ENCODE measurements at regions not wholly inside any gene's neighbourhood (a gene's known extent, or its start where the extent isn't known, plus 50 kb on each side); places are given as distances from the start of the nearest gene placed in this dataset.

DNA sequence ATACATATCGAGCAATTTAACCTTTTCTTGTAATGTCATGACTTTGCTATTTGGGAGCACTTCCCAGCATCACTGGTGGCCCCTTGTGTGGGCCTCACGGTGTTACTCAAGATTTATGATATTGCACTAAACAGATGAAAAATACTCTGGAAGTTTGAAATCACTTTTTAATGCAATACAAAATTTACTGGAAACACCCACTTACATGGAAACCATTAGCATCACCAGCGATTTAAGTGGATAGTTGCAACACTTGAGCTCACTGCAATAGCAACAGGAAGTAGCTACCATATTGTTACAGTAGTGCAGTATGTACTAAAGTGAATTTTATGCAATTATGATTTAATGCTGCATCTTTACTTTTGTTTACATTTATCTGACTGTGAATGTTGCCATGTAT is 184.4 kb downstream of the MDFIC start (continued):
- TF ChIP-seq, protein P1, sequence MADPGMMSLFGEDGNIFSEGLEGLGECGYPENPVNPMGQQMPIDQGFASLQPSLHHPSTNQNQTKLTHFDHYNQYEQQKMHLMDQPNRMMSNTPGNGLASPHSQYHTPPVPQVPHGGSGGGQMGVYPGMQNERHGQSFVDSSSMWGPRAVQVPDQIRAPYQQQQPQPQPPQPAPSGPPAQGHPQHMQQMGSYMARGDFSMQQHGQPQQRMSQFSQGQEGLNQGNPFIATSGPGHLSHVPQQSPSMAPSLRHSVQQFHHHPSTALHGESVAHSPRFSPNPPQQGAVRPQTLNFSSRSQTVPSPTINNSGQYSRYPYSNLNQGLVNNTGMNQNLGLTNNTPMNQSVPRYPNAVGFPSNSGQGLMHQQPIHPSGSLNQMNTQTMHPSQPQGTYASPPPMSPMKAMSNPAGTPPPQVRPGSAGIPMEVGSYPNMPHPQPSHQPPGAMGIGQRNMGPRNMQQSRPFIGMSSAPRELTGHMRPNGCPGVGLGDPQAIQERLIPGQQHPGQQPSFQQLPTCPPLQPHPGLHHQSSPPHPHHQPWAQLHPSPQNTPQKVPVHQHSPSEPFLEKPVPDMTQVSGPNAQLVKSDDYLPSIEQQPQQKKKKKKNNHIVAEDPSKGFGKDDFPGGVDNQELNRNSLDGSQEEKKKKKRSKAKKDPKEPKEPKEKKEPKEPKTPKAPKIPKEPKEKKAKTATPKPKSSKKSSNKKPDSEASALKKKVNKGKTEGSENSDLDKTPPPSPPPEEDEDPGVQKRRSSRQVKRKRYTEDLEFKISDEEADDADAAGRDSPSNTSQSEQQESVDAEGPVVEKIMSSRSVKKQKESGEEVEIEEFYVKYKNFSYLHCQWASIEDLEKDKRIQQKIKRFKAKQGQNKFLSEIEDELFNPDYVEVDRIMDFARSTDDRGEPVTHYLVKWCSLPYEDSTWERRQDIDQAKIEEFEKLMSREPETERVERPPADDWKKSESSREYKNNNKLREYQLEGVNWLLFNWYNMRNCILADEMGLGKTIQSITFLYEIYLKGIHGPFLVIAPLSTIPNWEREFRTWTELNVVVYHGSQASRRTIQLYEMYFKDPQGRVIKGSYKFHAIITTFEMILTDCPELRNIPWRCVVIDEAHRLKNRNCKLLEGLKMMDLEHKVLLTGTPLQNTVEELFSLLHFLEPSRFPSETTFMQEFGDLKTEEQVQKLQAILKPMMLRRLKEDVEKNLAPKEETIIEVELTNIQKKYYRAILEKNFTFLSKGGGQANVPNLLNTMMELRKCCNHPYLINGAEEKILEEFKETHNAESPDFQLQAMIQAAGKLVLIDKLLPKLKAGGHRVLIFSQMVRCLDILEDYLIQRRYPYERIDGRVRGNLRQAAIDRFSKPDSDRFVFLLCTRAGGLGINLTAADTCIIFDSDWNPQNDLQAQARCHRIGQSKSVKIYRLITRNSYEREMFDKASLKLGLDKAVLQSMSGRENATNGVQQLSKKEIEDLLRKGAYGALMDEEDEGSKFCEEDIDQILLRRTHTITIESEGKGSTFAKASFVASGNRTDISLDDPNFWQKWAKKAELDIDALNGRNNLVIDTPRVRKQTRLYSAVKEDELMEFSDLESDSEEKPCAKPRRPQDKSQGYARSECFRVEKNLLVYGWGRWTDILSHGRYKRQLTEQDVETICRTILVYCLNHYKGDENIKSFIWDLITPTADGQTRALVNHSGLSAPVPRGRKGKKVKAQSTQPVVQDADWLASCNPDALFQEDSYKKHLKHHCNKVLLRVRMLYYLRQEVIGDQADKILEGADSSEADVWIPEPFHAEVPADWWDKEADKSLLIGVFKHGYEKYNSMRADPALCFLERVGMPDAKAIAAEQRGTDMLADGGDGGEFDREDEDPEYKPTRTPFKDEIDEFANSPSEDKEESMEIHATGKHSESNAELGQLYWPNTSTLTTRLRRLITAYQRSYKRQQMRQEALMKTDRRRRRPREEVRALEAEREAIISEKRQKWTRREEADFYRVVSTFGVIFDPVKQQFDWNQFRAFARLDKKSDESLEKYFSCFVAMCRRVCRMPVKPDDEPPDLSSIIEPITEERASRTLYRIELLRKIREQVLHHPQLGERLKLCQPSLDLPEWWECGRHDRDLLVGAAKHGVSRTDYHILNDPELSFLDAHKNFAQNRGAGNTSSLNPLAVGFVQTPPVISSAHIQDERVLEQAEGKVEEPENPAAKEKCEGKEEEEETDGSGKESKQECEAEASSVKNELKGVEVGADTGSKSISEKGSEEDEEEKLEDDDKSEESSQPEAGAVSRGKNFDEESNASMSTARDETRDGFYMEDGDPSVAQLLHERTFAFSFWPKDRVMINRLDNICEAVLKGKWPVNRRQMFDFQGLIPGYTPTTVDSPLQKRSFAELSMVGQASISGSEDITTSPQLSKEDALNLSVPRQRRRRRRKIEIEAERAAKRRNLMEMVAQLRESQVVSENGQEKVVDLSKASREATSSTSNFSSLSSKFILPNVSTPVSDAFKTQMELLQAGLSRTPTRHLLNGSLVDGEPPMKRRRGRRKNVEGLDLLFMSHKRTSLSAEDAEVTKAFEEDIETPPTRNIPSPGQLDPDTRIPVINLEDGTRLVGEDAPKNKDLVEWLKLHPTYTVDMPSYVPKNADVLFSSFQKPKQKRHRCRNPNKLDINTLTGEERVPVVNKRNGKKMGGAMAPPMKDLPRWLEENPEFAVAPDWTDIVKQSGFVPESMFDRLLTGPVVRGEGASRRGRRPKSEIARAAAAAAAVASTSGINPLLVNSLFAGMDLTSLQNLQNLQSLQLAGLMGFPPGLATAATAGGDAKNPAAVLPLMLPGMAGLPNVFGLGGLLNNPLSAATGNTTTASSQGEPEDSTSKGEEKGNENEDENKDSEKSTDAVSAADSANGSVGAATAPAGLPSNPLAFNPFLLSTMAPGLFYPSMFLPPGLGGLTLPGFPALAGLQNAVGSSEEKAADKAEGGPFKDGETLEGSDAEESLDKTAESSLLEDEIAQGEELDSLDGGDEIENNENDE (IDR thresholded peaks at IDR 0.05; ENCODE audit: insufficient replicate concordance, low read length) = no peak
- no peak for TF ChIP-seq SP4 (IDR thresholded peaks at IDR 0.05; ENCODE audit: low read length)
- no peak for TF ChIP-seq TCF12 (IDR thresholded peaks at IDR 0.05; ENCODE audit: low read depth, low read length)
- no peak for TF ChIP-seq ASH2L (IDR thresholded peaks at IDR 0.05; ENCODE audit: low read length)
- TF ChIP-seq NRF1 (IDR thresholded peaks at IDR 0.05; ENCODE audit: low read depth, low read length) = no peak
- no peak for TF ChIP-seq PHF8 (conservative IDR thresholded peaks at IDR 0.05; ENCODE audit: low read depth, low read length)
- TF ChIP-seq EZH2 (IDR thresholded peaks at IDR 0.05; ENCODE audit: low read depth, low read length, severe bottlenecking) = no peak
- TF ChIP-seq SRF (IDR thresholded peaks at IDR 0.05; ENCODE audit: low read depth, low read length) = no peak
- TF ChIP-seq, protein P2, sequence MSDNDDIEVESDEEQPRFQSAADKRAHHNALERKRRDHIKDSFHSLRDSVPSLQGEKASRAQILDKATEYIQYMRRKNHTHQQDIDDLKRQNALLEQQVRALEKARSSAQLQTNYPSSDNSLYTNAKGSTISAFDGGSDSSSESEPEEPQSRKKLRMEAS (IDR thresholded peaks at IDR 0.05) = no peak
- no peak for TF ChIP-seq CBX5 (IDR thresholded peaks at IDR 0.05; ENCODE audit: low read depth, low read length)
- no peak for TF ChIP-seq SIX5 (IDR thresholded peaks at IDR 0.05; ENCODE audit: low read depth, low read length)
- no peak for TF ChIP-seq POU5F1 (IDR thresholded peaks at IDR 0.05; ENCODE audit: low read depth, low read length)
- no peak for TF ChIP-seq BACH1 (IDR thresholded peaks at IDR 0.05; ENCODE audit: low read length)
- TF ChIP-seq CEBPB (IDR thresholded peaks at IDR 0.05; ENCODE audit: low read depth, low read length) = no peak
